Osteocyte (in vitro differentiated cells): ENCODE measurements at regions not wholly inside any gene's neighbourhood (a gene's known extent, or its start where the extent isn't known, plus 50 kb on each side); places are given as distances from the start of the nearest gene placed in this dataset.

ENCODE experiments used
- DNase-seq: peaks from one replicate; pipeline ENCODE4 v3.0.0; 2021; ENCODE audit warnings: mixed read lengths; ENCODE audit not compliant: unreplicated experiment; ENCODE audit errors: extremely low spot score
- H3K27ac Mint-ChIP-seq: one replicate; pipeline ENCODE4 v1.8.0; 2021; ENCODE audit warnings: mild to moderate bottlenecking, mixed read lengths; ENCODE audit not compliant: unreplicated experiment
- H3K27me3 Mint-ChIP-seq: one replicate; pipeline ENCODE4 v1.8.0; 2021; ENCODE audit warnings: mixed read lengths; ENCODE audit not compliant: unreplicated experiment
- H3K36me3 Mint-ChIP-seq: one replicate; pipeline ENCODE4 v1.8.0; 2021; ENCODE audit warnings: mixed read lengths; ENCODE audit not compliant: unreplicated experiment
- H3K4me1 Mint-ChIP-seq: one replicate; pipeline ENCODE4 v1.8.0; 2021; ENCODE audit warnings: mixed read lengths; ENCODE audit not compliant: unreplicated experiment
- H3K4me3 Mint-ChIP-seq: one replicate; pipeline ENCODE4 v1.8.0; 2021; ENCODE audit warnings: mild to moderate bottlenecking, moderate library complexity, mixed read lengths; ENCODE audit not compliant: unreplicated experiment
- H3K9me3 Mint-ChIP-seq: one replicate; pipeline ENCODE4 v1.8.0; 2021; ENCODE audit warnings: mixed read lengths; ENCODE audit not compliant: unreplicated experiment
- CTCF ChIP-seq: fragments of 200-600 bp; sonication (generic); IDR thresholded peaks from 2 replicates; pipeline ENCODE4 v1.5.0; 2021; ENCODE audit warnings: antibody characterized with exemption, mild to moderate bottlenecking, moderate library complexity

- no peak overlapping the region for H3K27ac Mint-ChIP-seq
- TF ChIP-seq CTCF = no peak
- H3K9me3 Mint-ChIP-seq = no peaks in the 10 kb centered on the region
- DNase-seq = no peak
- H3K36me3 Mint-ChIP-seq = no peaks in the 10 kb centered on the region
- peaks cover 19% of the 10 kb centered on the region for H3K4me1 Mint-ChIP-seq
- no peak overlapping the region for H3K4me3 Mint-ChIP-seq
- H3K27me3 Mint-ChIP-seq = no peaks in the 10 kb centered on the region
Measured at GRCh38 chr14:73795466-73795865, 56.2 kb upstream of the PTGR2 start.

GRCh38 chr14:73794146-73794545 lies 57.5 kb upstream of the PTGR2 start:
- peaks cover 32% of the 10 kb centered on the region for H3K4me1 Mint-ChIP-seq

GRCh38 chr14:73792481-73792880 lies 59.1 kb upstream of the PTGR2 start:
- Mint-ChIP-seq H3K27ac (no peak overlapping the region), H3K4me3 (no peak overlapping the region), H3K9me3 (no peaks in the 10 kb centered on the region), H3K4me1 (peaks cover 48% of the 10 kb centered on the region), H3K27me3 (no peaks in the 10 kb centered on the region), H3K36me3 (no peaks in the 10 kb centered on the region)
- no peak for DNase-seq
- no peak for TF ChIP-seq CTCF

More at GRCh38 chr14:73794146-73794545, 57.5 kb upstream of the PTGR2 start:
- Mint-ChIP-seq H3K36me3 (no peaks in the 10 kb centered on the region), H3K27ac (peak overlapping the region; percentile 14), H3K9me3 (no peaks in the 10 kb centered on the region), H3K27me3 (no peaks in the 10 kb centered on the region), H3K4me3 (no peak overlapping the region)
- no peak for DNase-seq
- no peak for TF ChIP-seq CTCF

GRCh38 chr14:73789989-73790581 lies 61.5 kb upstream of the PTGR2 start:
- peak overlapping the region; percentile 98 for H3K27ac Mint-ChIP-seq

More at GRCh38 chr14:73789989-73790581, 61.5 kb upstream of the PTGR2 start:
- H3K36me3 Mint-ChIP-seq = no peaks in the 10 kb centered on the region
- H3K27me3 Mint-ChIP-seq = no peaks in the 10 kb centered on the region
- no peak for TF ChIP-seq CTCF
- DNase-seq = peak; percentile 87
- H3K4me3 Mint-ChIP-seq = peak overlapping the region; percentile 40
- peaks cover 56% of the 10 kb centered on the region for H3K4me1 Mint-ChIP-seq
- H3K9me3 Mint-ChIP-seq = no peaks in the 10 kb centered on the region
